Gastroesophageal sphincter (tissue), 4 donors: ENCODE measurements at regions not wholly inside any gene's neighbourhood (a gene's known extent, or its start where the extent isn't known, plus 50 kb on each side); places are given as distances from the start of the nearest gene placed in this dataset.

ENCODE experiments used
- ATAC-seq: fragments of 150-250 bp; one replicate; pipeline ENCODE4 v1.9.1; 2016; ENCODE audit warnings: mild to moderate bottlenecking, moderate library complexity
- H3K27ac ChIP-seq, 4 donors: fragments of 200-600 bp; sonication (generic) in 3 of 4; 1 replicate in 3 of 4; 2 replicates in 1 of 4; pipeline ENCODE4 v1.5.1; 2016 to 2019
- H3K27me3 ChIP-seq: fragments of 200-600 bp; sonication (generic); one replicate; pipeline ENCODE4 v1.5.1; 2019
- H3K36me3 ChIP-seq, 2 donors: fragments of 200-600 bp; sonication (generic); one replicate each; pipeline ENCODE4 v1.5.1; 2019; ENCODE audit warnings: control low read depth in 1 of 2
- H3K4me1 ChIP-seq, 3 donors: fragments of 200-600 bp; sonication (generic); 1 replicate in 2 of 3; 2 replicates in 1 of 3; pipeline ENCODE4 v1.5.1; 2016 to 2019; ENCODE audit warnings: control low read depth in 2 of 3
- H3K4me3 ChIP-seq, 2 donors: fragments of 200-600 bp; sonication (generic); one replicate each; pipeline ENCODE4 v1.5.1; 2019; ENCODE audit warnings: mild to moderate bottlenecking in 1 of 2, moderate library complexity in 1 of 2
- H3K9me3 ChIP-seq, 3 donors: fragments of 200-600 bp; sonication (generic); one replicate each; pipeline ENCODE4 v1.5.1; 2017 to 2019; ENCODE audit warnings: control low read depth in 2 of 3
- EP300 ChIP-seq: sonication (generic); formaldehyde crosslinking; IDR thresholded peaks from one replicate; pipeline ENCODE4 v1.6.1; 2017; ENCODE audit warnings: antibody characterized with exemption, mild to moderate bottlenecking
- POLR2A ChIP-seq, 2 donors: fragments of 450-650 bp; IDR thresholded peaks; one replicate each; pipeline ENCODE4 v1.6.1; 2017; ENCODE audit warnings: antibody characterized with exemption in 2 of 2, mild to moderate bottlenecking in 2 of 2, moderate library complexity in 1 of 2
- POLR2AphosphoS5 ChIP-seq: sonication (generic); formaldehyde crosslinking; IDR thresholded peaks from one replicate; pipeline ENCODE4 v1.6.1; 2017; ENCODE audit warnings: antibody characterized with exemption
- WGBS, 2 donors: methylation state at CpG; one replicate each; pipeline ENCODE4 v1.1.5; 2018; ENCODE audit warnings: low coverage in 1 of 2; 5-methylcytosine and 5-hydroxymethylcytosine counted together
- TF ChIP-seq, protein P1 (sequence below), 4 experiments: fragments of 200-600 bp in 2 of 4; fragments of 450-650 bp in 2 of 4; sonication (generic) in 1 of 4; IDR thresholded peaks; one replicate each; pipeline ENCODE4 v1.5.1; 2017 to 2019; ENCODE audit warnings: antibody characterized with exemption in 4 of 4, mild to moderate bottlenecking in 2 of 4, moderate library complexity in 2 of 4

DNA sequence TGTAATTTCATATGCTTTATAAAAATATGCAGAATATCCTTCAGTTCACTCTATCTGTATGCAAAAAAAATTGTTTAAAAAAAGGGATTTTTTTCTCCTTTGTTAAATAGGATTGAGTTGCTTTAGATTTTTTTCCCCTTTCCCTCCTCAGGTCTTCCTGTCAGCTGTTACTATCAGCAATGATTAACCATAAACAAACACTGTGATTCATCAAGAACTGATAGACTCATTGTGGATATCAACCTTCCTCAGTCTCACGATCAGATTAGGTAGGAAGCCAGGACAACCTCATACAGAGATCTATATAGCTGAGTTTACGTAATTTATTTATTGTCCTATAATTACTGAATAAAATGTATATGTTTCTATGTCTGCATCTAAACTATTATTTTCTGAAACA lies 2136.2 kb upstream of the CELF4 start:
- no peak for ATAC-seq
- Histone ChIP-seq H3K9me3 (no peaks in the 10 kb centered on the region), H3K27me3 (no peaks in the 10 kb centered on the region), H3K4me1 (no peaks in the 10 kb centered on the region), H3K27ac (no peak overlapping the region), H3K4me3 (no peak overlapping the region), H3K36me3 (no peaks in the 10 kb centered on the region)
- TF ChIP-seq EP300 (no peak), POLR2AphosphoS5 (no peak), POLR2A (IDR thresholded peaks at IDR 0.05) (no peak)
- TF ChIP-seq, protein P1, sequence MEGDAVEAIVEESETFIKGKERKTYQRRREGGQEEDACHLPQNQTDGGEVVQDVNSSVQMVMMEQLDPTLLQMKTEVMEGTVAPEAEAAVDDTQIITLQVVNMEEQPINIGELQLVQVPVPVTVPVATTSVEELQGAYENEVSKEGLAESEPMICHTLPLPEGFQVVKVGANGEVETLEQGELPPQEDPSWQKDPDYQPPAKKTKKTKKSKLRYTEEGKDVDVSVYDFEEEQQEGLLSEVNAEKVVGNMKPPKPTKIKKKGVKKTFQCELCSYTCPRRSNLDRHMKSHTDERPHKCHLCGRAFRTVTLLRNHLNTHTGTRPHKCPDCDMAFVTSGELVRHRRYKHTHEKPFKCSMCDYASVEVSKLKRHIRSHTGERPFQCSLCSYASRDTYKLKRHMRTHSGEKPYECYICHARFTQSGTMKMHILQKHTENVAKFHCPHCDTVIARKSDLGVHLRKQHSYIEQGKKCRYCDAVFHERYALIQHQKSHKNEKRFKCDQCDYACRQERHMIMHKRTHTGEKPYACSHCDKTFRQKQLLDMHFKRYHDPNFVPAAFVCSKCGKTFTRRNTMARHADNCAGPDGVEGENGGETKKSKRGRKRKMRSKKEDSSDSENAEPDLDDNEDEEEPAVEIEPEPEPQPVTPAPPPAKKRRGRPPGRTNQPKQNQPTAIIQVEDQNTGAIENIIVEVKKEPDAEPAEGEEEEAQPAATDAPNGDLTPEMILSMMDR (IDR thresholded peaks at IDR 0.05) = no peak
- WGBS, 2 donors = 65 to 69% methylated on average over 2 of the region's 2 CpGs

DNA sequence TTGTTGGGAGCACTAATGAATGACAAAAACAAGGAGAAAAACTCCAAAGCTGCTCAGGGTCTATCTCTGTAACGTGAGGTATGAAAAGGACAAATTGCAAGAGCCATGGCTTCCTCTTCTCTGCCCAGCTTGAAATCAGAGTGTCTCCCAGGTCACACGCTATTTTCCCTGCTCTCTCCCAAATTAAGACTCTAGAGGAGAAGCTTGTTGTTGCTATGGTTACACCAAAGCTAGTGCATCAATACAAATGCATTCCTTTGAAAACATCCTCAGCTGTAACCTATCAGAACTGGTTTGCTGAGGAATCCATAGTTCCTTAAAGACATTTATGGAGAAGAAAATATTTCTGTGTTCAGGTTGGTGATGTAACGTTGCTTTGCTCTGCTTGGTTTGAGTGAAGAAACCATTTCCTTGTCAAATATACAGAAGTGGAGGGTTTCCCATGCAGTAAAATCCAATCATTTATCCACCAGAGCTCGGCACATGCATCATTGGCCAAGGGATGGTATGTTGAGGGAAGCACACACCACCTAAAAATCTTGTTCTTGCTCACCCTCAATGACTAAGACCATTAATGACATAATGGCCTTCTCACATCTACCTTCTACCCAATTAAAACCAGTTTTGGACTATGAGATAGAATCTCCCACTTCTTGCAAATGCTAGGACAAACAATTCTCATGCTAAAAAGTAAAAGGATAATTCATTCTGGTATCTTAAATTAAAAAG lies 2135.6 kb upstream of the CELF4 start:
- WGBS, 2 donors = 74 to 86% methylated on average over 2 to 4 of the region's 4 CpGs
- ATAC-seq = no peak
- Histone ChIP-seq H3K36me3 (no peaks in the 10 kb centered on the region), H3K4me1 (no peaks in the 10 kb centered on the region), H3K27me3 (no peaks in the 10 kb centered on the region), H3K27ac (no peak overlapping the region), H3K4me3 (no peak overlapping the region), H3K9me3 (no peaks in the 10 kb centered on the region)
- TF ChIP-seq, protein P1 (IDR thresholded peaks at IDR 0.05) = no peak
- TF ChIP-seq EP300 = no peak
- no peak for TF ChIP-seq POLR2AphosphoS5
- TF ChIP-seq POLR2A (IDR thresholded peaks at IDR 0.05) = no peak

DNA sequence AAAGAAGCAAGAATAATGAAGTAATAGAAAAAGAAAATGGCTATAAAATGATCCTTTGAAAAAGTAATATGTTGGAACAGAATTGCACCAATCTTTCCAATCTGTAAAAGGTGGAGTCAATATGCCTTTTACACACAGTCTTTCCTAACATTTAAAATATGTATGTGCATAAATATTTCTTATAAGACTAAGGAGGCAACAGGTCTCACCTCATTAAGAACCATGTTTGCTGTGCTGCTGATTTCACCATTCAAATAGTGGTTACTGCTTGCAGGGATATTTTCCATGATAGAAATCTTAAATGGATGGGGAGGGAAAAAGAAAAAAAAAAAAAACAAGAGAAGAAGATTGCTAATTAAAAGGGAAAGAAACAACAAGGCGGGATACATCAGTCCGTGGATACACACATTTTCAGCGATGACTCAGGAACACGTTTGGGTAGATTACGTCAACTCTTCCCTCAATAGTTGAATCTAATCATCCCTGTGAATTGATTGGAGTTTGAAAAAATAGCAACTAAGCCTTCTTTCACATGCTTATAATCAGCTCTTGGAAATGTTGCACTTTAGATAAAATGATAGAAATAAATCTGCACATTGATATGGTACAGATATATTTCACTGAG lies 2133.9 kb upstream of the CELF4 start:
- no peaks in the 10 kb centered on the region for H3K4me1 ChIP-seq
- H3K4me3 ChIP-seq = no peak overlapping the region
- TF ChIP-seq POLR2AphosphoS5 = no peak
- TF ChIP-seq, protein P1 (IDR thresholded peaks at IDR 0.05) = no peak
- no peak for TF ChIP-seq POLR2A (IDR thresholded peaks at IDR 0.05)
- H3K9me3 ChIP-seq = no peaks in the 10 kb centered on the region
- no peaks in the 10 kb centered on the region for H3K36me3 ChIP-seq
- no peak overlapping the region for H3K27ac ChIP-seq
- ATAC-seq = no peak
- H3K27me3 ChIP-seq = no peaks in the 10 kb centered on the region
- WGBS, 2 donors = 93 to 95% methylated on average over 5 of the region's 5 CpGs

DNA sequence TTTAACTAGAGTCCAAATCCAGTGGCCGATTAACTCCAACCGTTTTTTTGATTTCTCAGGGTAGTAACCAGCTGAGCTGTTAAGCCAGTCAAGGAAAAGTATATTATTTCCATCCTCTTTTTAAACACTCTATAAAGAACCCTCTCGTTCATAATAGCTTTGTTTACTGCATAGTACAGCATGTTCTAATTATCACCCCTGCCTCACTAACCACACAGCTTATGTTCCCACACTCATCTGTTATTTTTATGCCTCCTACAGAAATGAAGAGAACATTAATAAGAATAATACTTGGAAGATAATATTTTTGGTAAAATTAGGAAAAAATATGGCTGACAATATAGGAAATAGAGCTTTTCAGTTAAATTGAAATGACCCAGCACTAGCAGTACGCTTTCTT lies 2132.8 kb upstream of the CELF4 start:
- H3K4me3 ChIP-seq = no peak overlapping the region
- H3K4me1 ChIP-seq = no peaks in the 10 kb centered on the region
- no peak for ATAC-seq
- TF ChIP-seq POLR2A (IDR thresholded peaks at IDR 0.05) (no peak), POLR2AphosphoS5 (no peak)
- WGBS, 2 donors = 75 to 79% methylated on average over 4 of the region's 4 CpGs
- H3K27ac ChIP-seq = no peak overlapping the region
- H3K9me3 ChIP-seq = no peaks in the 10 kb centered on the region
- H3K36me3 ChIP-seq = no peaks in the 10 kb centered on the region
- H3K27me3 ChIP-seq = no peaks in the 10 kb centered on the region

DNA sequence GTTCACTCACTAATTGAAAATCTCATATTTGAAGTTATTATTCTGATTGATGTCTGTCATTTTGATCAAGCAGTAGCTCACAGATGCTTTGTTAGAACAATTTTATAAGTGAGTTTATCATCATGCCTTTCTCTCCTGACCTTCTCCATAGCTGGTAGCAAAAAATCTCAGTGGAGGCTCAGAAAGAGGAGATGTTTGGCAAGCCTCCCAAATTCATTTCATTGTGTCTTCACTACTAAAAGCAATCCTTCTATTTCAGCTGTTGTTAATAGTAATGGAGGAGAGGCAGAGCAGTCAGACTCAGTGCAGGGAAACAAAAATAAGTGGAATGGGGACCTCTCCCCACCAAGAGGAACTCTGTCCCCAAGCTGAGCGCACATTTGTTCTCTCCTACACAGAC lies 2127.8 kb upstream of the CELF4 start:
- no peak overlapping the region for H3K4me3 ChIP-seq
- H3K36me3 ChIP-seq = no peaks in the 10 kb centered on the region
- H3K27me3 ChIP-seq = no peaks in the 10 kb centered on the region
- H3K9me3 ChIP-seq = no peaks in the 10 kb centered on the region
- TF ChIP-seq POLR2AphosphoS5 (no peak), POLR2A (IDR thresholded peaks at IDR 0.05) (no peak), EP300 (no peak)
- TF ChIP-seq, protein P1 (IDR thresholded peaks at IDR 0.05) = no peak
- no peak overlapping the region for H3K27ac ChIP-seq
- no peak for ATAC-seq
- H3K4me1 ChIP-seq = no peaks in the 10 kb centered on the region
- WGBS, 2 donors = 83 to 100% methylated on average over 1 of the region's 1 CpG
